MM.1S (cell line): ENCODE measurements at regions not wholly inside any gene's neighbourhood (a gene's known extent, or its start where the extent isn't known, plus 50 kb on each side); places are given as distances from the start of the nearest gene placed in this dataset.

Experiments used
- EZH2 ChIP-seq: fragments of 300-600 bp; sonication (generic); optimal IDR thresholded peaks from 2 replicates; pipeline ENCODE3; 2017; ENCODE audit warnings: low read depth, mild to moderate bottlenecking, antibody characterized with exemption, low read length, mixed read lengths
- TF ChIP-seq, protein P1 (sequence below): fragments of 300-600 bp; sonication (generic); IDR thresholded peaks from 2 replicates; pipeline ENCODE4 v1.5.1; 2016; ENCODE audit warnings: antibody characterized with exemption, low read length, mixed read lengths

GRCh38 chr14:38883127-38883526 is 219.9 kb downstream of the SEC23A start:
- TF ChIP-seq, protein P1, sequence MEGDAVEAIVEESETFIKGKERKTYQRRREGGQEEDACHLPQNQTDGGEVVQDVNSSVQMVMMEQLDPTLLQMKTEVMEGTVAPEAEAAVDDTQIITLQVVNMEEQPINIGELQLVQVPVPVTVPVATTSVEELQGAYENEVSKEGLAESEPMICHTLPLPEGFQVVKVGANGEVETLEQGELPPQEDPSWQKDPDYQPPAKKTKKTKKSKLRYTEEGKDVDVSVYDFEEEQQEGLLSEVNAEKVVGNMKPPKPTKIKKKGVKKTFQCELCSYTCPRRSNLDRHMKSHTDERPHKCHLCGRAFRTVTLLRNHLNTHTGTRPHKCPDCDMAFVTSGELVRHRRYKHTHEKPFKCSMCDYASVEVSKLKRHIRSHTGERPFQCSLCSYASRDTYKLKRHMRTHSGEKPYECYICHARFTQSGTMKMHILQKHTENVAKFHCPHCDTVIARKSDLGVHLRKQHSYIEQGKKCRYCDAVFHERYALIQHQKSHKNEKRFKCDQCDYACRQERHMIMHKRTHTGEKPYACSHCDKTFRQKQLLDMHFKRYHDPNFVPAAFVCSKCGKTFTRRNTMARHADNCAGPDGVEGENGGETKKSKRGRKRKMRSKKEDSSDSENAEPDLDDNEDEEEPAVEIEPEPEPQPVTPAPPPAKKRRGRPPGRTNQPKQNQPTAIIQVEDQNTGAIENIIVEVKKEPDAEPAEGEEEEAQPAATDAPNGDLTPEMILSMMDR = no peak
- no peak for TF ChIP-seq EZH2
